ENCODE measurements at regions not wholly inside any gene's neighbourhood (a gene's known extent, or its start where the extent isn't known, plus 50 kb on each side); places are given as distances from the start of the nearest gene placed in this dataset.
"Not testable (repeated sequence)": the region's sequence is repeated elsewhere in the genome, so short reads cannot be mapped to it uniquely, and the experiment has no call there.

- Mint-ChIP-seq H3K4me1 (no peaks in the 10 kb centered on the region), H3K36me3 (ENCODE audit: low read depth) (no peaks in the 10 kb centered on the region), H3K27me3 (no peaks in the 10 kb centered on the region), H3K9me3 (peaks cover 10% of the 10 kb centered on the region), H3K27ac (no peak overlapping the region), H3K4me3 (no peak overlapping the region)
- DNase-seq, result no peak
- POLR2A ChIA-PET, result no interaction called here
- CTCF ChIA-PET, result no interaction called here
Observed at GRCh38 chr5:25764733-25765132, 1120.0 kb upstream of the CDH10 start.

- no peaks in the 10 kb centered on the region for H3K27me3 Mint-ChIP-seq
- no peak for DNase-seq
- H3K27ac Mint-ChIP-seq, result no peak overlapping the region
- peaks cover 7% of the 10 kb centered on the region for H3K9me3 Mint-ChIP-seq
- H3K36me3 Mint-ChIP-seq (ENCODE audit: low read depth), result no peaks in the 10 kb centered on the region
- H3K4me1 Mint-ChIP-seq, result no peaks in the 10 kb centered on the region
- CTCF ChIA-PET, result no interaction called here
- H3K4me3 Mint-ChIP-seq, result no peak overlapping the region
- POLR2A ChIA-PET, result no interaction called here
Observed at GRCh38 chr5:25763781-25764180, 1119.0 kb upstream of the CDH10 start.

- no peak for DNase-seq
- Mint-ChIP-seq H3K27ac (no peak overlapping the region), H3K4me3 (no peak overlapping the region), H3K4me1 (no peaks in the 10 kb centered on the region), H3K9me3 (peaks cover 33% of the 10 kb centered on the region), H3K36me3 (ENCODE audit: low read depth) (no peaks in the 10 kb centered on the region), H3K27me3 (no peaks in the 10 kb centered on the region)
- ChIA-PET POLR2A (no interaction called here), CTCF (no interaction called here)
Observed at GRCh38 chr5:25754895-25755294, 1110.1 kb upstream of the CDH10 start.

GRCh38 chr5:25744908-25745307 is 1100.1 kb upstream of the CDH10 start:
- H3K4me1 Mint-ChIP-seq, result no peaks in the 10 kb centered on the region
- no peaks in the 10 kb centered on the region for H3K36me3 Mint-ChIP-seq (ENCODE audit: low read depth)
- ChIA-PET CTCF (no interaction called here), POLR2A (no interaction called here)
- H3K27ac Mint-ChIP-seq, result no peak overlapping the region
- H3K9me3 Mint-ChIP-seq, result peaks cover 11% of the 10 kb centered on the region
- no peak for DNase-seq
- H3K4me3 Mint-ChIP-seq, result no peak overlapping the region
- no peaks in the 10 kb centered on the region for H3K27me3 Mint-ChIP-seq

- no peaks in the 10 kb centered on the region for H3K27me3 Mint-ChIP-seq
- DNase-seq, result no peak
- H3K4me3 Mint-ChIP-seq, result no peak overlapping the region
- ChIA-PET POLR2A (no interaction called here), CTCF (no interaction called here)
- no peak overlapping the region for H3K27ac Mint-ChIP-seq
- H3K9me3 Mint-ChIP-seq, result peaks cover 2% of the 10 kb centered on the region
- H3K36me3 Mint-ChIP-seq (ENCODE audit: low read depth), result no peaks in the 10 kb centered on the region
- H3K4me1 Mint-ChIP-seq, result no peaks in the 10 kb centered on the region
Observed at GRCh38 chr5:25716680-25717079, 1071.9 kb upstream of the CDH10 start.

- Mint-ChIP-seq H3K4me1 (no peaks in the 10 kb centered on the region), H3K27me3 (no peaks in the 10 kb centered on the region), H3K27ac (no peak overlapping the region), H3K4me3 (no peak overlapping the region), H3K9me3 (no peaks in the 10 kb centered on the region), H3K36me3 (ENCODE audit: low read depth) (no peaks in the 10 kb centered on the region)
- POLR2A ChIA-PET, result no interaction called here
- CTCF ChIA-PET, result no interaction called here
- DNase-seq, result no peak
Observed at GRCh38 chr5:25713259-25713658, 1068.5 kb upstream of the CDH10 start.

GRCh38 chr5:25707093-25707492 is 1062.3 kb upstream of the CDH10 start:
- CTCF ChIA-PET, result no interaction called here
- no peaks in the 10 kb centered on the region for H3K36me3 Mint-ChIP-seq (ENCODE audit: low read depth)
- no peaks in the 10 kb centered on the region for H3K27me3 Mint-ChIP-seq
- DNase-seq, result no peak
- H3K4me1 Mint-ChIP-seq, result no peaks in the 10 kb centered on the region
- H3K27ac Mint-ChIP-seq, result no peak overlapping the region
- POLR2A ChIA-PET, result no interaction called here
- no peaks in the 10 kb centered on the region for H3K9me3 Mint-ChIP-seq
- H3K4me3 Mint-ChIP-seq, result no peak overlapping the region

- Mint-ChIP-seq H3K4me1 (no peaks in the 10 kb centered on the region), H3K36me3 (ENCODE audit: low read depth) (no peaks in the 10 kb centered on the region), H3K9me3 (no peaks in the 10 kb centered on the region), H3K4me3 (no peak overlapping the region), H3K27me3 (no peaks in the 10 kb centered on the region), H3K27ac (no peak overlapping the region)
- CTCF ChIA-PET, result no interaction called here
- DNase-seq, result no peak
- POLR2A ChIA-PET, result no interaction called here
Observed at GRCh38 chr5:25701936-25702335, 1057.2 kb upstream of the CDH10 start.

- CTCF ChIA-PET, result no interaction called here
- POLR2A ChIA-PET, result no interaction called here
- H3K4me1 Mint-ChIP-seq, result no peaks in the 10 kb centered on the region
- H3K4me3 Mint-ChIP-seq, result no peak overlapping the region
- DNase-seq, result no peak
- no peak overlapping the region for H3K27ac Mint-ChIP-seq
- H3K9me3 Mint-ChIP-seq, result no peaks in the 10 kb centered on the region
- no peaks in the 10 kb centered on the region for H3K27me3 Mint-ChIP-seq
- no peaks in the 10 kb centered on the region for H3K36me3 Mint-ChIP-seq (ENCODE audit: low read depth)
Observed at GRCh38 chr5:25694801-25695200, 1050.0 kb upstream of the CDH10 start.

- Mint-ChIP-seq H3K4me3 (no peak overlapping the region), H3K9me3 (peaks cover 8% of the 10 kb centered on the region), H3K4me1 (no peaks in the 10 kb centered on the region), H3K27ac (no peak overlapping the region), H3K27me3 (no peaks in the 10 kb centered on the region), H3K36me3 (ENCODE audit: low read depth) (no peaks in the 10 kb centered on the region)
- CTCF ChIA-PET, result no interaction called here
- POLR2A ChIA-PET, result no interaction called here
- DNase-seq, result no peak
Observed at GRCh38 chr5:25688156-25688555, 1043.4 kb upstream of the CDH10 start.

- POLR2A ChIA-PET, result no interaction called here
- CTCF ChIA-PET, result no interaction called here
- Mint-ChIP-seq H3K9me3 (peaks cover 14% of the 10 kb centered on the region), H3K27me3 (no peaks in the 10 kb centered on the region), H3K4me1 (no peaks in the 10 kb centered on the region), H3K27ac (no peak overlapping the region), H3K36me3 (ENCODE audit: low read depth) (no peaks in the 10 kb centered on the region), H3K4me3 (no peak overlapping the region)
- DNase-seq, result no peak
Observed at GRCh38 chr5:25669645-25670401, 1025.0 kb upstream of the CDH10 start.

- no peak for DNase-seq
- ChIA-PET CTCF (no interaction called here), POLR2A (no interaction called here)
- H3K9me3 Mint-ChIP-seq, result peaks cover 11% of the 10 kb centered on the region
- no peak overlapping the region for H3K27ac Mint-ChIP-seq
- H3K36me3 Mint-ChIP-seq (ENCODE audit: low read depth), result no peaks in the 10 kb centered on the region
- H3K4me3 Mint-ChIP-seq, result no peak overlapping the region
- H3K27me3 Mint-ChIP-seq, result no peaks in the 10 kb centered on the region
- no peaks in the 10 kb centered on the region for H3K4me1 Mint-ChIP-seq
Observed at GRCh38 chr5:25662610-25663009, 1017.8 kb upstream of the CDH10 start.

- H3K4me3 Mint-ChIP-seq; CTCF ChIA-PET; H3K36me3 Mint-ChIP-seq (ENCODE audit: low read depth); POLR2A ChIA-PET; DNase-seq; H3K27me3 Mint-ChIP-seq; H3K4me1 Mint-ChIP-seq; H3K27ac Mint-ChIP-seq: not testable (repeated sequence)
- H3K9me3 Mint-ChIP-seq, result peaks cover 29% of the 10 kb centered on the region
Observed at GRCh38 chr5:25650316-25650715, 1005.5 kb upstream of the CDH10 start.

- no peak overlapping the region for H3K27ac Mint-ChIP-seq
- no peak for DNase-seq
Observed at GRCh38 chr5:25649628-25650265, 1005.0 kb upstream of the CDH10 start.

More at GRCh38 chr5:25649628-25650265, 1005.0 kb upstream of the CDH10 start:
- Mint-ChIP-seq H3K4me3 (no peak overlapping the region), H3K9me3 (peaks cover 26% of the 10 kb centered on the region), H3K36me3 (ENCODE audit: low read depth) (no peaks in the 10 kb centered on the region), H3K4me1 (no peaks in the 10 kb centered on the region), H3K27me3 (no peaks in the 10 kb centered on the region)
- CTCF ChIA-PET, result no interaction called here
- POLR2A ChIA-PET, result no interaction called here

Measured in activated CD4-positive, alpha-beta memory T cell treated with anti-CD3 and anti-CD28 coated beads, Interleukin-2, amount 10 ng/mL, durations not matched to agents 7 days and 5 days (primary cell).